Natural killer cell (primary cell): ENCODE measurements at regions not wholly inside any gene's neighbourhood (a gene's known extent, or its start where the extent isn't known, plus 50 kb on each side); places are given as distances from the start of the nearest gene placed in this dataset.
"Not testable (repeated sequence)": the region's sequence is repeated elsewhere in the genome, so short reads cannot be mapped to it uniquely, and the experiment has no call there.

Experiments
- ATAC-seq, 3 donors: fragments of 150-1000 bp in 2 of 3; fragments of 200-7000 bp in 1 of 3; cut with Tn5 transposase; 1 replicate in 1 of 3; 2 replicates in 2 of 3; pipeline ENCODE4 v1.10.0; 2021; ENCODE audit warnings: mild to moderate bottlenecking in 2 of 3, moderate library complexity in 2 of 3
- DNase-seq, 2 donors: peaks; one replicate each; pipeline versions ENCODE4 v3.0.0 to v3.0.0-alpha.2; 2013 to 2021; ENCODE audit warnings: mixed read lengths in 1 of 2
- H3K27ac ChIP-seq: one replicate; pipeline ENCODE4 v1.5.1; 2013; ENCODE audit warnings: mild to moderate bottlenecking, low read length
- H3K27me3 ChIP-seq: one replicate; pipeline ENCODE4 v1.6.1; 2013; ENCODE audit warnings: low read length; ENCODE audit not compliant: control insufficient read depth, insufficient read depth
- H3K36me3 ChIP-seq: one replicate; pipeline ENCODE4 v1.6.1; 2013; ENCODE audit warnings: low read length; ENCODE audit not compliant: control insufficient read depth, insufficient read depth
- H3K4me1 ChIP-seq: one replicate; pipeline ENCODE4 v1.6.1; 2013; ENCODE audit warnings: low read length; ENCODE audit not compliant: control insufficient read depth, insufficient read depth
- H3K4me3 ChIP-seq: one replicate; pipeline ENCODE4 v1.5.1; 2013; ENCODE audit warnings: low read length
- H3K9me3 ChIP-seq: one replicate; pipeline ENCODE4 v1.6.1; 2013; ENCODE audit warnings: low read length; ENCODE audit not compliant: control insufficient read depth, insufficient read depth
- H3K27ac Mint-ChIP-seq, 2 donors: one replicate each; pipeline ENCODE4 v1.8.0; 2022; ENCODE audit warnings: mild to moderate bottlenecking in 2 of 2, mixed read lengths in 2 of 2, moderate library complexity in 1 of 2
- H3K27me3 Mint-ChIP-seq, 2 donors: one replicate each; pipeline ENCODE4 v1.8.0; 2022; ENCODE audit warnings: low read depth in 2 of 2, mixed read lengths in 2 of 2
- H3K36me3 Mint-ChIP-seq: one replicate; pipeline ENCODE4 v1.8.0; 2022; ENCODE audit warnings: mixed read lengths
- H3K4me1 Mint-ChIP-seq, 2 donors: one replicate each; pipeline ENCODE4 v1.8.0; 2022; ENCODE audit warnings: mixed read lengths in 2 of 2
- H3K4me3 Mint-ChIP-seq: one replicate; pipeline ENCODE4 v1.8.0; 2022; ENCODE audit warnings: mild to moderate bottlenecking, moderate library complexity, mixed read lengths
- H3K9me3 Mint-ChIP-seq, 2 donors: one replicate each; pipeline ENCODE4 v1.8.0; 2022; ENCODE audit warnings: mixed read lengths in 2 of 2
- WGBS: methylation state at CpG from one replicate; pipeline ENCODE4 v1.1.7; 2013; ENCODE audit warnings: missing lambda C conversion rate; ENCODE audit not compliant: insufficient coverage; 5-methylcytosine and 5-hydroxymethylcytosine counted together
- intact Hi-C: fragments of 100-400 bp; cut with micrococcal nuclease; formaldehyde crosslinking; loops from one replicate; pipeline ENCODE4 v1.14.2; 2022
- TF ChIP-seq, protein P1 (sequence below): fragments of 200-600 bp; IDR thresholded peaks from one replicate; pipeline ENCODE4 v1.8.0; 2022; ENCODE audit warnings: antibody characterized with exemption

DNA sequence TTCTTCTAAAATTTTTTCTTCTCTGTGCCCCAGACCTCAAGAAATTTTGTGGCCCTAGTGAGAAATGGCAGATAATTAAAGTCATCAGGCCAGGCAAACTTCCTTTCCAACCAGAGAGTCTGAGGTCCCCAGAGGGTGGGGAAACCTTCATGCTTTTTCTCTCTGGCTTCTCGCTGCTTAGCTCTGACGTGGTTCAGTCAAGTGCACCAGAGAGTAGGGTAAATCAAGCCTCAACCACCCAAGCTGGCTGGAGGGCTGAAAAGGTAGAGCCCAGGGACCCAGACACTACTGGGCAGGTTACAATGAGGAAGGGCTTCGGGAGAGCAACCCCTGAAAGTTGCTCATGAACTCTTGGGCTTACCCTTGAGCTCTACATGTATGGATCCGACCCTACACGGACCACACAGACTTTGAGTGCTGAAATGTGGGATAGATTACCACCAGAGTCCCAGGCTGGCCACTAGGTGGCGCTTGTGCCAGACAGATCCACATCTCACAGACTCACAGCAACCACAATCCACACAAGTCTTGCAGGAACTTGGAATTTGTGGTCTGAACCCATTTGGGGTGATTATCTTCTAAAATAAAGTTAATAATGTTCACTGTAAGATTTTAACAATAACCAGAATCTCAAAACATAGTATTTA is 323.5 kb downstream of the KLF13 start:
- no CpG with 5 or more reads among the region's 6 CpGs for whole genome bisulfite sequencing
- H3K4me3 Mint-ChIP-seq, H3K4me1 ChIP-seq, H3K27ac ChIP-seq, H3K4me3 ChIP-seq, H3K9me3 Mint-ChIP-seq, H3K27ac Mint-ChIP-seq, H3K36me3 ChIP-seq, H3K27me3 ChIP-seq, H3K36me3 Mint-ChIP-seq, H3K4me1 Mint-ChIP-seq, intact Hi-C loops, H3K9me3 ChIP-seq: not testable (repeated sequence)
- ATAC-seq = peak; percentile 47 to 91 (median 68)
- TF ChIP-seq, protein P1, sequence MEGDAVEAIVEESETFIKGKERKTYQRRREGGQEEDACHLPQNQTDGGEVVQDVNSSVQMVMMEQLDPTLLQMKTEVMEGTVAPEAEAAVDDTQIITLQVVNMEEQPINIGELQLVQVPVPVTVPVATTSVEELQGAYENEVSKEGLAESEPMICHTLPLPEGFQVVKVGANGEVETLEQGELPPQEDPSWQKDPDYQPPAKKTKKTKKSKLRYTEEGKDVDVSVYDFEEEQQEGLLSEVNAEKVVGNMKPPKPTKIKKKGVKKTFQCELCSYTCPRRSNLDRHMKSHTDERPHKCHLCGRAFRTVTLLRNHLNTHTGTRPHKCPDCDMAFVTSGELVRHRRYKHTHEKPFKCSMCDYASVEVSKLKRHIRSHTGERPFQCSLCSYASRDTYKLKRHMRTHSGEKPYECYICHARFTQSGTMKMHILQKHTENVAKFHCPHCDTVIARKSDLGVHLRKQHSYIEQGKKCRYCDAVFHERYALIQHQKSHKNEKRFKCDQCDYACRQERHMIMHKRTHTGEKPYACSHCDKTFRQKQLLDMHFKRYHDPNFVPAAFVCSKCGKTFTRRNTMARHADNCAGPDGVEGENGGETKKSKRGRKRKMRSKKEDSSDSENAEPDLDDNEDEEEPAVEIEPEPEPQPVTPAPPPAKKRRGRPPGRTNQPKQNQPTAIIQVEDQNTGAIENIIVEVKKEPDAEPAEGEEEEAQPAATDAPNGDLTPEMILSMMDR = peak; percentile 20
- H3K27me3 Mint-ChIP-seq = peaks cover 17 to 20% of the 10 kb centered on the region in 2 donors
- peak in 1 of 2 donors; percentile 45 for DNase-seq

DNA sequence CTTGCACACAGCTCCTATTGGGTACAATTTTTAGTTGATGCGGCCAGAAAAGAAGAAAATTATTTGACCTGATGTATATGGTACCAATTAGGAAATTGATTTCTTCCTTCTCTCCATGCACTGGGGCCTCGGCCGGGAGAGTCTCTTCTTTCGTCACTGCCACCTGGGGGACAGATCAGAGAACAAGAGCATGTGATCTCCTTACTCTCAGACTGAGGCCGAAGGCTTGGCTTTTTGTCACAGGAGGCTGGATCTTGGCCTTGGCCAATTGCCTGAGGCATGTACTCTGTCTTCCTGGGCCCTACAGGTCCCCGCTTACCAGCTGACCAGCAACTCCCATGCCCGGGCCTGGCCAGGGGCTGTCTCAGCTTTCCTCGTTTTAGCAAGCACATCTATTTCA is 330.3 kb downstream of the KLF13 start:
- H3K9me3 ChIP-seq, H3K4me1 Mint-ChIP-seq, H3K4me1 ChIP-seq, H3K27ac ChIP-seq, H3K27ac Mint-ChIP-seq, H3K36me3 Mint-ChIP-seq, H3K9me3 Mint-ChIP-seq, DNase-seq, H3K27me3 Mint-ChIP-seq, intact Hi-C loops, H3K27me3 ChIP-seq, H3K4me3 ChIP-seq, H3K4me3 Mint-ChIP-seq, ATAC-seq, H3K36me3 ChIP-seq: not testable (repeated sequence)
- WGBS = 59% methylated on average over 3 of the region's 8 CpGs

DNA sequence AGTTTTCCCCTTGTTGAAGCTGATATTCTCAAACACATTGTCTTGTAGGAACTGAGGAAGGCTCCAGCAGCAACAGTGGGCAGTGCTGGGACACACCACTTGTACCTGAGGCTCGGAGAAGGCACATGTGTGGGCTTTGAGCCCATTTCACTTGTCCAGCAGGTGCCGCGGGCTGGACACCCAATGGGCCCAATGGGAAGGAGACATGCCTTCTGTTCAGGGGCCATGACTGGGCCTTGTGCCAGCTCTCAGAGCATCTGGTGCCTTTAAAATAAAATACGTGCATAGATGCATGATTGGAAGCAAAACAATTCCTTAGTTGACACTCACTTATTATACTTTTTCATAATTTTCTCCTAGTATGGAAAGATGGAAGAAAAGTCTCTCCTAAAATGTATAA is 334.2 kb downstream of the KLF13 start:
- H3K9me3 ChIP-seq = no peaks in the 10 kb centered on the region
- no peaks in the 10 kb centered on the region for H3K36me3 ChIP-seq
- no peaks in the 10 kb centered on the region for H3K4me1 ChIP-seq
- no peak overlapping the region for H3K27ac ChIP-seq
- Mint-ChIP-seq H3K36me3 (no peaks in the 10 kb centered on the region), H3K4me3 (no peak overlapping the region), H3K27ac (no peak overlapping the region), H3K4me1 (no peaks in the 10 kb centered on the region), H3K27me3 (peaks cover 7 to 20% of the 10 kb centered on the region in 2 donors), H3K9me3 (no peaks in the 10 kb centered on the region)
- intact Hi-C loops = no loop called here
- no peaks in the 10 kb centered on the region for H3K27me3 ChIP-seq
- WGBS = 89% methylated on average over 3 of the region's 4 CpGs
- TF ChIP-seq, protein P1 = no peak
- no peak overlapping the region for H3K4me3 ChIP-seq
- ATAC-seq = no peak
- no peak for DNase-seq

DNA sequence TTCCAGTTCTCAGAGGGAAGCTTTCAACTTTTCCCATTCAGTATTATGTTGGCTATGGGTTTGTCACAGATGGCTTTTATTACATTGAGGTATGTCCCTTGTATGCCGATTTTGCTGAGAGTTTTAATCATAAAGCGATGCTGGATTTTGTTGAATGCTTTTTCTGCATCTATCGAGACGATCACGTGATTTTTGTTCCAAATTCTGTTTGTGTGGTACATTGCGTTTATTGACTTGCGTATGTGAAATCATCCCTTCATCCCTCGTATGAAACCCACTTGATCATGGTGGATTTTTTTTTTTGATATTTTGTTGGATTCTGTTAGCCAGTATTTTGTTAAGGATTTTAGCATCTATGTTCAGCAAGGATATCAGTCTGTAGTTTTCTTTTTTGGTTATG is 339.1 kb downstream of the KLF13 start:
- H3K9me3 Mint-ChIP-seq, ATAC-seq, H3K4me1 ChIP-seq, intact Hi-C loops, H3K27me3 ChIP-seq, H3K4me1 Mint-ChIP-seq, H3K4me3 Mint-ChIP-seq, H3K9me3 ChIP-seq, H3K4me3 ChIP-seq, H3K36me3 Mint-ChIP-seq, H3K36me3 ChIP-seq, H3K27ac Mint-ChIP-seq, DNase-seq, H3K27ac ChIP-seq: not testable (repeated sequence)
- H3K27me3 Mint-ChIP-seq = peaks cover 1 to 23% of the 10 kb centered on the region in 2 donors
- WGBS = 94% methylated on average over 8 of the region's 8 CpGs

DNA sequence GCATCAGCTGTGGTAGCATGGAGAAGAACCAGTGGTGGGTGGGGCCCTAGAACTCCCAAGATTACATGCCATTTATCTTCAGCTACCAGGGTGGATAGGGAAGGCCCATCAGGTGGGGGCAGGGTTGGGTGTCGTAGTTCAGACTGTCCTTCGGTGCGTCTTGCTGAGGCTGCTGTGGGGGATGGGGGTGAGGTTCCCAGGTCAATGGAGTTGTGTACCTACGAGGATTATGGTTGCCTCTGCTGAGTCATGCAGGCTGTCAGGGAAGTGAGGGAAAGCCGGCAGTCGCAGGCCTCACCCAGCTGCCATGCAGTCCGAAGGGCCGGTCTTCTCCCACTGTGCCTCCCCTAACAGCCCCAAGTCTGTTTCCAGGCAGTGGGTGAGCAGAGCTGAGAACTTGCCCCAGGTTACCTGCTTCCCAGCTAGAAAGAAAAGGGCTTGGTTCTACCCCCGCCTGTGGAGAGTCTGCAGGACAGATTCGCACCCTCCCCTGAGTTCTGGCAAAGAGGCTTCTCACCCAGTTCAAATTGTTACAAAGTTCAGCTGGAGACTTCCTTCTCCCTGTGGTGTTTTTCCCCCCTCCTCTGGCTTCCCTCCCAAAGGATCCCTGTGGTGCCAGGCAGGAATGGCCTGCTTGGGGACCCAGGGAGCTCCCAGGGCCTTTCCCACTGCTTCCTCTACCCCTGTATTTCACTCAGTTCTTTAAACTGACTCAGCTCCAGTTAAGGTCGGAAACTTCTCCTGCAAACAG is 342.7 kb downstream of the KLF13 start:
- intact Hi-C loops, H3K27me3 ChIP-seq, H3K4me3 ChIP-seq, H3K27ac ChIP-seq, H3K4me1 Mint-ChIP-seq, H3K4me1 ChIP-seq, H3K36me3 ChIP-seq, H3K9me3 ChIP-seq, H3K36me3 Mint-ChIP-seq, H3K4me3 Mint-ChIP-seq, H3K9me3 Mint-ChIP-seq, DNase-seq, ATAC-seq, H3K27ac Mint-ChIP-seq: not testable (repeated sequence)
- peaks cover 3 to 27% of the 10 kb centered on the region in 2 donors for H3K27me3 Mint-ChIP-seq
- WGBS = 91% methylated on average over 8 of the region's 11 CpGs

DNA sequence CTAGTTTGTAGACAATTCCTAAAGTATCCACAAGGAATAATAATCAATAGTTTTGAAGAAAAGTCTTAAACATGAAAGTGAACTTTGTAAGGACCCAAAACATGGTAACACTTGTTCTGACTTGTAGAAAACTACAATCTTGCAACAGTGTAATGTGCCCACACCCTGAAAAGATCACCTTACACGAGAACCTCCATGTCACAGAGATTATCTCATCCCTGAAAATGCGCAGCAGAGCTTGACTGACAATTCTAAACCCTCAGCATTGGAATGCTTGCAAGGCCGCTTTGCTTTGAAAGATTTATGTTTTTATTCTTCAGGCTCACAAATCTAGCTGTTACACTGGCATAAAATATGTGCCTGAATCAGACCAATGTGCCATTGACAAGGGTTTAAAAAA is 346.6 kb downstream of the KLF13 start:
- 49% methylated on average over 3 of the region's 3 CpGs for WGBS

More for the DNA sequence above, 346.6 kb downstream of the KLF13 start:
- intact Hi-C loops, DNase-seq, H3K4me3 ChIP-seq, H3K9me3 Mint-ChIP-seq, ATAC-seq, H3K27me3 ChIP-seq, H3K27ac Mint-ChIP-seq, H3K4me3 Mint-ChIP-seq, H3K4me1 Mint-ChIP-seq, H3K9me3 ChIP-seq, H3K36me3 ChIP-seq, H3K27ac ChIP-seq, H3K36me3 Mint-ChIP-seq, H3K4me1 ChIP-seq: not testable (repeated sequence)
- peaks cover 11 to 27% of the 10 kb centered on the region in 2 donors for H3K27me3 Mint-ChIP-seq
